CD4-positive, alpha-beta T cell treated with Interleukin-15 for 4 hours (primary cell): ENCODE measurements at regions not wholly inside any gene's neighbourhood (a gene's known extent, or its start where the extent isn't known, plus 50 kb on each side); places are given as distances from the start of the nearest gene placed in this dataset.

Source experiments
- DNase-seq: peaks from one replicate; pipeline ENCODE4 v3.0.0-alpha.2; 2020; ENCODE audit warnings: low spot score

DNA sequence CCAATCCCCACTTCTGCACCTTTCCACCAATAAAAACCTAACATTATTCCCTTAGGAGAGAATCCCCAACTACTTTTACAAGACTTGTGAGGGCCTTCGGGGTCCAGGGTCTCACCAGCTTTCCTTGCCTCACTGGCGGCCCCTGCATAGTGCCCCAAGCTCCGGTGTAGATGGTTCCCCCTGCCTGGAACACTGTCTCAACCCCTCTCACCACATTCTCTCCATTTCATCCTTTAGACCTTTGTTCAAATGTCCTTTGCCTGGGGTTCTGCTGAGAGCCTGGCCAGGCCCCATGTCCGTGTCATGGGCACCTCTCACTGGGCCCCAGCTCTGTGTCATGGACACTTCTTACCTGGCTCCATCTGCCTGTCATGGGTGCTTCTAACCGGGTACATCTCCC lies 64.5 kb upstream of the SORCS3 start:
- no peak for DNase-seq

DNA sequence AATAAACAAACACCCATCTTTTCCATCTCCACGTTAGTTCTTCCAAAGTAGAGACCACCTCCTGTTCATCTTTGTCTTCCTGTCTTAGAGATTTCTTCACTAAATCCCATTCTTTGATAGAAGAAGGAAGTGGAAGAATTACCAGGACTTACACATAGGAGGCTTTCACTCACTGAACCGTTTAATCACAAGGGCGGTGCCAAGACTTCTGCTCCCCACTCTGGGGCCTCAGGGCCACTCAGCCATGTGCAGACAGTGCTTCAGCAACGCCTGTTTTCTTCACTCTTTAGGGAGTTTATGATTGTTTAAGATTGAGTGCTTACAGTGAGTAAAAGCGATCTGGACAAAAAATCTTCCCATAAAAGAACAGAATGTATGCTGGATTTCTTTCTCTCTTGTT lies 63.9 kb upstream of the SORCS3 start:
- DNase-seq = no peak

DNA sequence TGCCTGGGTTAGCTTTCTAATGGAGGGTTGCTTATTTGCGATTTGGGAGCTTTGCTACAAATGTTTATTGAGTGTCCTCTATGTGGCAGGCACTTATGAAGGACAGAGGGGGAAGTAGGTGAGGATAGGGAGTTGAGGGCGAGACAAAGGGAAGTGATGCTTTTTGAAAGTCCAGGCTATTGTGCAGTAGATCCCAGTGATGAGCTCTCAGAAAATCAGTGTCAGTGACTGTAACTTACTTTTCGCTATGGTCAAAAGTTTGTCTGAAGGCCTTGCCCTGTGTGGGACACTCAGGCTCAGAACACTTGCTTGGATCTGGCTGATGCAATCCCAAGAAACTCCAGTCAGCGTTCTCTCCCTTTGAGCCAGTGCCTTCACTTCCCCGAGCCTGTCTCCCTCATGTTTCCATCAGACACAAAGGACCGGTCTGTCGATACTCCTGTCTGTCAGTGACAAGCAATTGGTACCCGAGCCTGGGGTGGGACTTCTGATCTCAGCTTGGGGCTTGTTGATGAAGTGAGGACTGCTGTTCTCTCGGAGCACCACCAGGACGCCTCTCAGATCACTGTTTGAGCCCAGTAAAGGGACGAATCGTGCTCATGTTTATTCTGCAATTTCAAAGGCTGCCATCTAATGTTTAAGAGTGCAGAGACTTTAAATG lies 63.1 kb upstream of the SORCS3 start:
- no peak for DNase-seq

DNA sequence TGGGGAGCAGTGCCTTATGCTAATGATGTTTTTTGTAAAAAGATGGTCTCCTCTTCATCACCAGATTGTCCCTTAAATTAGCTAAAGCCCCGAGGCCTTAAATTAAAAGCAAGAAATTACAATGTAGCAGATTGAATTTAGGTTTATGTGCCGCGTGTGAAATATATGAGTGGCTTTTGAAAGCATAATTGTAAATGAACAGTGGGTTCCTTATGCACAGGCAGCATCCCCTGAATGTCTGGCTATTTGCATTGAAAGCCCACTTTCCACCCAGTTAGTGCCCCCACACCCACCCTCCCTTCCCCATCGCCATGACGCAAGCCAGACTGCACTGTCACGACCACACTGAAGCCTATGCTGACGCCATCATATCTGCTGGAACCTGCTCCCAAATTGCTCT lies 62.4 kb upstream of the SORCS3 start:
- DNase-seq = no peak

DNA sequence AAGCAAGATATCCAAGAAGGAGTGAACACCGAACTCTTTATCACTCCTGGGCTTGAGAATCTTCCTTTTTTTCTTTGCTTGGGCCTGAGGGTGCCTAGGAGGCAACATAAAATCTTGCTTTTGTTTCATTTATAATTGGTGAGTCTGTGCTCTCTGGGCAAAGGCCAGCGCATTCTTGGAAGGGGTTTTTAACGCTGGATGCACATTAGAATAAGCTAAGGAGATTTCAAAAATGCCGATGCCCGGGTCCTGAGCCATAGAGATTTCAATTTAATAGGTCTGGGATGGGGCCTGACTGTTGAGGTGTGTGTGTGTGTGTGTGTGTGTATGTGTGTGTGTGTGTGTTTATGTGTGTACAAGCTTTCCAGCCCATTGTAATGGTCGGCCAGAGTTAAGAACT lies 62.0 kb upstream of the SORCS3 start:
- no peak for DNase-seq

DNA sequence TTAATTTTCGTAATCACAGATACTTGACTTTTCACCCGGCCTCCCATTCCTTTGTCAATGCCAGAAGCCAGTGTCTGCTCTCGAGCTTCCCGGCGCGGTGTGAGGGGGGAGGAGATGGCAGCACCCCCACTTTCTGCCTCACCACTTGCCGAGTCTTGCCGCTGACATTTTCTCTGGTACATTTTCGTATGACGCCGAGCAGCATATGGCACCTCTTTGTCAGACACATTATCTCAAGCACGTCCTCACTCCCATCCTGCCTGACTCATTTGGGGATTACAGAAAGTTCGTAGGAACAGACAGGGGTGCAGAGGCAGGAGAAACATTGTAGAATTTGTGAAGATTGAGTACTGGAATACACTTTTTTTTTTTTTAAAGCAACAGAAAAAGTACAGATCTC lies 60.8 kb upstream of the SORCS3 start:
- no peak for DNase-seq

DNA sequence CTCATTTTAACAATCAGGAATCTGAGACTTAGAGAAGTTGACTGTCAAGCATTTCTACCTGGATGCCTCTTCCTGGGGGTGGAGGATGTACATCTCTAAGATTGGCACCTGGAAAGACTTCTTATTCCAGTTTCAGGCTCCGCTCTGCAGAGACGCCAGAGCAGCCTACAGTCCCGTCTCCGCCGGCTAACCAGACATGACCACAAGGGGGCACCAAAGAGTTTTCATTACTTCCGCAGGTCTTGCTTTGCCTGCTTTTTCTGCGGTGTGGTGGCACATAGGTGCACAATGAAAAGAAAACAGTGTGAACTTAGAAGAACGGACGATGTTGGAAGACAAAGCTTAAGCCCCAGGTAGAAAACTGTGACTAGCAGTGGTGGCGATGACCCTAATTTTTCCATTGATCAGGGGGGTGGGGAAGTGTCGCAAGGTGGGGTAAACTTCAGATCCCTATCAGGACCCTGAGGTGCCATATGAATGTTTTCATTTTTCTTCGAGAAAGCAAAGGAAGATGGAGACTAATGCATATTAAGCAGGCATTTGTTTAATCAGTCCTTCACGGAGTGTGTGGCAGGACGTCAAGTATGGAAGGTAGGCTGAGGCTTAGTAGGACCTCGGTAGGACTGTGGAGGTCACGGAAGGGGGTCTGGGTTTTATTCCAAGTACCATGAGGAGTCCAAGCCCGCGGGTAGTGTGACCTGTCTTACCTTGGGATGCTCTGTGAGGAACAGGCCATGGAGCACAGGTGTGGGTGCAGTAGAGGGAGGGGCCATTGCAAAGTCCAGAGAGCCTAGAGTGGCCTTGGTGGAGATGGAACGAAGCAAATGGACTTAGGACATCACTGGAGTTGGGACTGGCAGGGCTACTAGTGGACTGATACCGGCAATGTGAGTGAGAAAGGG lies 60.1 kb upstream of the SORCS3 start:
- DNase-seq = peak; percentile 70

DNA sequence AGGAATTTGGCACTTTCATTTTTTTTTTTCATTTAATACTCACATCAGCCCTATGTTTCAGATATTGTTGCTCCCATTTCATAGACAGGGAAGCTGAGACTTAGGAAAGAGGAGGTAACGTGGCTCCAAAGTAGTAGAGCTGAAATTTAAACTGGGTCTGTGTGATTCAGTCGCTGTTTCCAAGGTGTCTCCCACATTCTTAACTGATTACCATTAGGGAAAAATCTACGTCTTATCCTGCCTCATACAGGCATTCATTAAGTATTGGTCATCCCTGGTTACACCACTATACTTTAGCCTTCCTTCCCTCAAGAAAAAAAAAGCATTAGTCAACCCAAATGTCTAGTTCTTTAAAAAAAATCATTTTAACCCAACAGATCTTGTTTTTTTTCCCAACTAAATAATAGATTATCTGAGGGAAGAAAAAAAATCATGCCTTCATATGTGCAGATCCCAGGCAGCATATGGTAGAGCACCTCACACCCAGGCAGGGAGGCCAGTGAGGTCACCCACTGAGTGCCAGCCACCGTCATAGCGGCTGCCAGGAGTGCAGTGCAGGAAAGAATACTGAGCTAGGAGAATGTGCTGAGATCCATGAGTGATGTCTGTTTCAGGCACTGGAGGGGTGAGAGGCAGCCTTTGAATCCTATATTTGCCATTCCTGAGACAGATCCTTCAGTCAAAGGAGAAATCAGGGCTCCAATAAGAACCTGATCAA lies 59.0 kb upstream of the SORCS3 start:
- DNase-seq = no peak

DNA sequence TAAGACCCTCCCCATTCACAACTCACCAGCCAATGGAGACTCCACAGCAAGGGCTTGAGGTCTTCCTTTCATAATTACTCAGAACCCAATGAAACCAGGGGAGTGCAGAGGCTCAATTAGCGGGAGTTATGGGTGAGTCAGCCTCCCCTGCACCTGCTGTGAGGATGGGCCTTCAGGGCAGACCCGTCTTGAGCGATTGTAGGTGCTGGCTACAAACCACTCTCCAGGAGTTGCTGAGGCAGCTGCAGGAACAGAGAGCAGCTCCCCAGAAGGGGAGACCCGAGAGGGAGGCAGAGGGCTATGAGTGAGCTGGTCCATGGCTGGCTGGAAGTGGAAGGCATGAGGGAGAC lies 58.5 kb upstream of the SORCS3 start:
- no peak for DNase-seq

DNA sequence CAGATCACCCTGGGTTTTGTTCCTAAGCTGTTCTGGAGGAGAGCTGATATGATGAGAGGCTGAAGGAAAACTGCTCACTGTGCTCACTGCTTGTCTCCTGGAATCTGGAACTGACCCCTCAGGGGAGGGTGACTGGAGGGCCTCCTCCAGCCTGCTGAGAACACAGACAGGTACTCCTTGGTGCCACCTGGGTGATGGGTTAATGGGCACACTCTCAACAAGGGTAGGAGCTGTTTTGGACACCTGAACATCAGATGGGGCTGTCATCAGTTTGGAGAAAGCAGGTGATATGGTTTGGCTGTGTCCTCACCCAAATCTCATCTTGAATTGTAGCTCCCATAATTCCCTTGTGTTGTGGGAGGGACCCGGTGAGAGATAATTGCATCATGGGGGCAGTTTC lies 58.1 kb upstream of the SORCS3 start:
- no peak for DNase-seq

DNA sequence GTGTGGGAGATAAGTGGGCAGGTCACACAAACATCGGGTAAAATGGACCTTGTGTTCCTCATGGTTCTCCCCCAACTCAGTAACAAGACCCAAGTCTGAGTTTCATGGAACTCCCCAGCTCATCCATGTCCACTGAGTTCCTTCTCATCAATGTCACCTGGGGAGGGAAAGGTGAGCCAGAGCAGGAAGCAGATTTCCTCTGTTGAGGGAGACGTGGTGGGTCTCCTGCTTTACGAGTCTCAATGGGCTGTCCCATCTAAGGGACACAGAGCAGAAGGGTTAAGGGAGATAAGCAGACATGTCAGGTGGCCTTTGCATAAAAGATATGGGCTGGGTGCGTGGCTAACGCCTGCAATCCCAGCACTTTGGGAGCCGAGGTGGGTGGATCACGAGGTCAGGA lies 56.5 kb upstream of the SORCS3 start:
- no peak for DNase-seq

DNA sequence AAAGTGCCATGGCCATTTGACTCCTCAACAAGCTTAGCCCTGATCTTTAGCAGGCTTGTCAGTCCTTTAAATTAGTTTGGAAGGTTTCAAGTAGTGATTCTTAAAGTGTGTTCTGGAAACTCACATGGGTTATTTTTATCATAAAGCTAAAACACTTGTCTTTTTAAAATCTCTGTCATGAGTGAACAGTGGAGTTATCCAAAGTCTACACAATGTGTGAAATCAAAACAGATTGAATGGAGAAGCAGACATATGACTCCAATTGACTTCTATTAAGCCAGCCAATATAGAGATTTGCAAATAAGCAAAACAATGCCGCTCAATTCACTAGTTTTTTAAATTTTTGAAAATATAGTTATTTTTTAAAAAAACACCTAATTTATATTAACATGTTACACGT lies 53.3 kb upstream of the SORCS3 start:
- DNase-seq = no peak

DNA sequence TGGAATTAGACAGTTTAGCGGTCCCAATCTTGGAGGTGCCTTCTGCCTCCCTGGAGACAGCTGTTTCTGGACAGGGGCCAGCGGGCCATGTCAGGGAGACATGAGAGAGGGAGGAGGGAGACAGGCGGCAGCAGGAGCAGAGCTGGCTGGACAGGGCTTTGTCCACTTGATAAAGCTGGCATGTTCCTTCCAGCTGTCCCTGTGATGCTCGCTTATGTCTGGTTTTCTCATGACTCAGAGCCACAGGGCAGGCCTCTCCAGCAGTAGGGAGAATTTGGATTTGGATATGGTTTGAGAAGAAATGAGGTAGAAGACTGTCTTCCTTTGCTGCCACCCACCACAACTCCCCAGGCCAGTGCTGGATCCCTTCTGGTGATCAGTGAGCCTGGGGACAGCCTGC lies 51.7 kb upstream of the SORCS3 start:
- no peak for DNase-seq

DNA sequence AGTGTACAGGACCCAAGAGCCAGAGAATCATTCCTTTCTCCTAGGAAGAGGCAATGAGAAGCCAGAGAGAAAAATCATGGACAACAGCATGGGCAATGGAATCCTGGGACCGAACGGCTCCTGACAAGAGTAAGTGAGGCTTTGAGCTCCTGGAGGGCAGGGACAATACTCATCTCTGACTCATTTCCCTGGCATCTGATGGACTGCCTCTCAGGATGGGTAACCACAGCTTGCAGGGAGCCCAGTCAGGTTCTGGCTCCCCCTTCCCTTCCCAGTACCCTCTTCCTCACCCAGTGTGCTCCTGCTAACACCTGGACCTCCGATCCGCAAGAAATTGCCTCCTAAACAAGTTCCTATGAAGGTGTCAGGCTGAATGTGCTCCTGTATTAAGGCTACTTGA lies 51.2 kb upstream of the SORCS3 start:
- DNase-seq = no peak
